ENCODE measurements at regions not wholly inside any gene's neighbourhood (a gene's known extent, or its start where the extent isn't known, plus 50 kb on each side); places are given as distances from the start of the nearest gene placed in this dataset.

DNA sequence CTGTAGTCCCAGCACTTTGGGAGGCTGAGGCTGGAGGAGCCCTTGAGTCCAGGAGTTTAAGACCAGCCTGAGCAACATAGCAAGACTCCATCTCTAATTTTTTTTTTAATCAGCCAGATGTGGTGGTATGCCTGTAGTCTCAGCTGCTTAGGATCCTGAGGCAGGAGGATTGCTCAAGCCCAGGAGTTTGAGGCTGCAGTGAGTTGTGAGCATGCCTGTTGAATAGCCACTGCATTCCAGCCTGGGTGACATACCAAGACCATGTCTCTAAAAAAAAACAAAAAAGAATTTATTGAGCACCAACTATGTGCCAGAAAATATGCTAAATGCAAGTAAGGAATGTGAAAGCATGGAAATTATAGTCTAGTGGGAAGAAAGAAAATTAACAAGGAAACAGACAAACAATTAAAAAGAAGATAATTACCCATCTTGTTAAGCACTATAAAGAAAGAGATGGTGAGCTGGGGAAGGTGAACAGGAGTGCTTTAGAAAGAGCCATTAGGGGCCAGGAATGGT, 104.0 kb upstream of the ZNF678 start:
- Histone ChIP-seq H3K27me3 (ENCODE audit: control insufficient read depth, insufficient read depth, low read length) (no peaks in the 10 kb centered on the region), H3K27ac (ENCODE audit: low read length) (no peak overlapping the region), H3K4me1 (ENCODE audit: control insufficient read depth, insufficient read depth, low read length) (no peaks in the 10 kb centered on the region), H3K9me3 (ENCODE audit: control insufficient read depth, insufficient read depth, low read length) (no peaks in the 10 kb centered on the region), H3K36me3 (ENCODE audit: control insufficient read depth, insufficient read depth, low read length) (no peaks in the 10 kb centered on the region), H3K4me3 (ENCODE audit: low read length) (no peak overlapping the region)
- Mint-ChIP-seq H3K9me3 (no peaks in the 10 kb centered on the region), H3K4me1 (no peaks in the 10 kb centered on the region), H3K36me3 (no peaks in the 10 kb centered on the region), H3K27ac (no peak overlapping the region), H3K27me3 (ENCODE audit: low read depth in 2 of 2) (peaks cover 9 to 22% of the 10 kb centered on the region in 2 donors), H3K4me3 (no peak overlapping the region)
- intact Hi-C loops (cut with micrococcal nuclease), result no loop called here
- TF ChIP-seq CTCF (IDR thresholded peaks at IDR 0.05), result no peak
- ATAC-seq, result no peak
- DNase-seq, result no peak

GRCh38 chr1:227454686-227455085, 108.7 kb upstream of the ZNF678 start:
- Mint-ChIP-seq H3K36me3 (no peaks in the 10 kb centered on the region), H3K27ac (no peak overlapping the region), H3K4me3 (no peak overlapping the region), H3K9me3 (no peaks in the 10 kb centered on the region), H3K4me1 (no peaks in the 10 kb centered on the region), H3K27me3 (ENCODE audit: low read depth in 2 of 2) (peaks cover 18 to 33% of the 10 kb centered on the region in 2 donors)
- WGBS (ENCODE audit: insufficient coverage), result 78% methylated on average over 4 of the region's 4 CpGs
- no peaks in the 10 kb centered on the region for H3K27me3 ChIP-seq (ENCODE audit: control insufficient read depth, insufficient read depth, low read length)
- no peak overlapping the region for H3K27ac ChIP-seq (ENCODE audit: low read length)
- H3K4me3 ChIP-seq (ENCODE audit: low read length), result no peak overlapping the region
- ATAC-seq (no peak), DNase-seq (no peak)
- TF ChIP-seq CTCF (IDR thresholded peaks at IDR 0.05), result no peak
- intact Hi-C loops (cut with micrococcal nuclease), result no loop called here
- no peaks in the 10 kb centered on the region for H3K36me3 ChIP-seq (ENCODE audit: control insufficient read depth, insufficient read depth, low read length)
- no peaks in the 10 kb centered on the region for H3K4me1 ChIP-seq (ENCODE audit: control insufficient read depth, insufficient read depth, low read length)
- H3K9me3 ChIP-seq (ENCODE audit: control insufficient read depth, insufficient read depth, low read length), result no peaks in the 10 kb centered on the region

- no peaks in the 10 kb centered on the region for H3K36me3 Mint-ChIP-seq
- 78% methylated on average over 5 of the region's 9 CpGs for WGBS (ENCODE audit: insufficient coverage)
Observed at GRCh38 chr1:227453631-227454355, 109.6 kb upstream of the ZNF678 start.

More at GRCh38 chr1:227453631-227454355, 109.6 kb upstream of the ZNF678 start:
- H3K27me3 ChIP-seq (ENCODE audit: control insufficient read depth, insufficient read depth, low read length), result no peaks in the 10 kb centered on the region
- H3K36me3 ChIP-seq (ENCODE audit: control insufficient read depth, insufficient read depth, low read length), result no peaks in the 10 kb centered on the region
- H3K27ac ChIP-seq (ENCODE audit: low read length), result no peak overlapping the region
- DNase-seq (no peak), ATAC-seq (no peak)
- Mint-ChIP-seq H3K27me3 (ENCODE audit: low read depth in 2 of 2) (peaks cover 18 to 40% of the 10 kb centered on the region in 2 donors), H3K4me3 (no peak overlapping the region), H3K9me3 (no peaks in the 10 kb centered on the region), H3K27ac (no peak overlapping the region), H3K4me1 (no peaks in the 10 kb centered on the region)
- TF ChIP-seq CTCF (IDR thresholded peaks at IDR 0.05), result no peak
- H3K4me3 ChIP-seq (ENCODE audit: low read length), result no peak overlapping the region
- H3K9me3 ChIP-seq (ENCODE audit: control insufficient read depth, insufficient read depth, low read length), result no peaks in the 10 kb centered on the region
- no peaks in the 10 kb centered on the region for H3K4me1 ChIP-seq (ENCODE audit: control insufficient read depth, insufficient read depth, low read length)
- intact Hi-C loops (cut with micrococcal nuclease), result no loop called here

All from natural killer cell (primary cell).